Tibial nerve (tissue), 4 donors: ENCODE measurements at regions not wholly inside any gene's neighbourhood (a gene's known extent, or its start where the extent isn't known, plus 50 kb on each side); places are given as distances from the start of the nearest gene placed in this dataset.

Source experiments
- DNase-seq, 2 donors: peaks; one replicate each; pipeline ENCODE4 v3.0.0-alpha.2; 2019; ENCODE audit warnings: low spot score in 2 of 2
- H3K27ac ChIP-seq, 4 donors: fragments of 200-600 bp; sonication (generic) in 3 of 4; one replicate each; pipeline ENCODE4 v1.5.1; 2017 to 2019; ENCODE audit warnings: mild to moderate bottlenecking in 1 of 4
- H3K27me3 ChIP-seq, 2 donors: fragments of 200-600 bp; sonication (generic) in 1 of 2; one replicate each; pipeline versions ENCODE4 v1.5.1 to v1.6.0; 2017 to 2019
- H3K36me3 ChIP-seq, 3 donors: fragments of 200-600 bp; sonication (generic); one replicate each; pipeline ENCODE4 v1.5.1; 2018 to 2019
- H3K4me1 ChIP-seq, 4 donors: fragments of 200-600 bp; sonication (generic) in 3 of 4; one replicate each; pipeline ENCODE4 v1.5.1; 2017 to 2019
- H3K4me3 ChIP-seq, 4 donors: fragments of 200-600 bp; sonication (generic) in 3 of 4; one replicate each; pipeline ENCODE4 v1.5.1; 2017 to 2019; ENCODE audit warnings: mild to moderate bottlenecking in 1 of 4, moderate library complexity in 1 of 4
- H3K9me3 ChIP-seq, 4 donors: fragments of 200-600 bp; sonication (generic) in 3 of 4; one replicate each; pipeline ENCODE4 v1.5.1; 2017 to 2019
- CTCF ChIP-seq, 5 experiments: fragments of 200-600 bp in 3 of 5; fragments of 450-650 bp in 2 of 5; sonication (generic) in 3 of 5; IDR thresholded peaks; one replicate each; pipeline ENCODE4 v1.5.1; 2016 to 2019; ENCODE audit warnings: antibody characterized with exemption in 5 of 5, mild to moderate bottlenecking in 3 of 5, moderate library complexity in 2 of 5
- EP300 ChIP-seq, 2 donors: sonication (generic); formaldehyde crosslinking; IDR thresholded peaks; one replicate each; pipeline ENCODE4 v1.6.1; 2017; ENCODE audit warnings: antibody characterized with exemption in 2 of 2, mild to moderate bottlenecking in 1 of 2
- POLR2A ChIP-seq, 2 donors: fragments of 450-650 bp; IDR thresholded peaks; one replicate each; pipeline ENCODE4 v1.6.1; 2017; ENCODE audit warnings: antibody characterized with exemption in 2 of 2, mild to moderate bottlenecking in 2 of 2, moderate library complexity in 2 of 2
- WGBS, 2 donors: methylation state at CpG; one replicate each; pipeline ENCODE4 v1.1.5; 2018; 5-methylcytosine and 5-hydroxymethylcytosine counted together

GRCh38 chr15:60217161-60217560 is 180.6 kb downstream of the ANXA2 start:
- DNase-seq, result no peak
- Histone ChIP-seq H3K4me1 (no peaks in the 10 kb centered on the region), H3K4me3 (no peak overlapping the region), H3K9me3 (no peaks in the 10 kb centered on the region), H3K27me3 (no peaks in the 10 kb centered on the region), H3K27ac (no peak overlapping the region), H3K36me3 (no peaks in the 10 kb centered on the region)
- TF ChIP-seq CTCF (IDR thresholded peaks at IDR 0.05), result no peak
- TF ChIP-seq EP300 (IDR thresholded peaks at IDR 0.05), result no peak
- TF ChIP-seq POLR2A (IDR thresholded peaks at IDR 0.05), result no peak
- 64 to 72% methylated on average over 1 of the region's 1 CpG for WGBS, 2 donors

- H3K9me3 ChIP-seq, result no peaks in the 10 kb centered on the region
- no peak for DNase-seq
- TF ChIP-seq EP300 (IDR thresholded peaks at IDR 0.05) (no peak), CTCF (IDR thresholded peaks at IDR 0.05) (no peak), POLR2A (IDR thresholded peaks at IDR 0.05) (no peak)
- no peaks in the 10 kb centered on the region for H3K27me3 ChIP-seq
- H3K4me1 ChIP-seq, result no peaks in the 10 kb centered on the region
- 66 to 67% methylated on average over 3 of the region's 3 CpGs for WGBS, 2 donors
- H3K4me3 ChIP-seq, result no peak overlapping the region
- no peak overlapping the region for H3K27ac ChIP-seq
- no peaks in the 10 kb centered on the region for H3K36me3 ChIP-seq
These were observed 179.5 kb downstream of the ANXA2 start for GRCh38 chr15:60218256-60218655.

GRCh38 chr15:60219866-60220265 is 177.9 kb downstream of the ANXA2 start:
- Histone ChIP-seq H3K9me3 (no peaks in the 10 kb centered on the region), H3K36me3 (no peaks in the 10 kb centered on the region), H3K4me1 (no peaks in the 10 kb centered on the region), H3K4me3 (no peak overlapping the region), H3K27ac (no peak overlapping the region), H3K27me3 (no peaks in the 10 kb centered on the region)
- 96 to 97% methylated on average over 3 of the region's 3 CpGs for WGBS, 2 donors
- no peak for TF ChIP-seq CTCF (IDR thresholded peaks at IDR 0.05)
- TF ChIP-seq EP300 (IDR thresholded peaks at IDR 0.05), result no peak
- no peak for TF ChIP-seq POLR2A (IDR thresholded peaks at IDR 0.05)
- DNase-seq, result no peak

GRCh38 chr15:60221356-60221755 is 176.4 kb downstream of the ANXA2 start:
- TF ChIP-seq POLR2A (IDR thresholded peaks at IDR 0.05), result no peak
- no peak for TF ChIP-seq EP300 (IDR thresholded peaks at IDR 0.05)
- no peak for TF ChIP-seq CTCF (IDR thresholded peaks at IDR 0.05)
- no peak overlapping the region for H3K4me3 ChIP-seq
- H3K36me3 ChIP-seq, result no peaks in the 10 kb centered on the region
- no peak overlapping the region for H3K27ac ChIP-seq
- DNase-seq, result no peak
- no peaks in the 10 kb centered on the region for H3K9me3 ChIP-seq
- H3K27me3 ChIP-seq, result no peaks in the 10 kb centered on the region
- no peaks in the 10 kb centered on the region for H3K4me1 ChIP-seq

GRCh38 chr15:60222404-60222803 is 175.4 kb downstream of the ANXA2 start:
- no peaks in the 10 kb centered on the region for H3K4me1 ChIP-seq
- no peak overlapping the region for H3K27ac ChIP-seq
- no peak for DNase-seq
- 68 to 70% methylated on average over 1 of the region's 1 CpG for WGBS, 2 donors
- no peaks in the 10 kb centered on the region for H3K27me3 ChIP-seq
- no peaks in the 10 kb centered on the region for H3K9me3 ChIP-seq
- no peak overlapping the region for H3K4me3 ChIP-seq
- TF ChIP-seq POLR2A (IDR thresholded peaks at IDR 0.05), result no peak
- TF ChIP-seq EP300 (IDR thresholded peaks at IDR 0.05), result no peak
- TF ChIP-seq CTCF (IDR thresholded peaks at IDR 0.05), result no peak
- H3K36me3 ChIP-seq, result no peaks in the 10 kb centered on the region
